ENCODE measurements at regions not wholly inside any gene's neighbourhood (a gene's known extent, or its start where the extent isn't known, plus 50 kb on each side); places are given as distances from the start of the nearest gene placed in this dataset.

- peak in 1 of 2 experiments; percentile 10 for DNase-seq (ENCODE audit: low read depth in 2 of 2)
Observed at GRCh38 chr5:60185231-60186099, 291.9 kb upstream of the PDE4D start.

DNA sequence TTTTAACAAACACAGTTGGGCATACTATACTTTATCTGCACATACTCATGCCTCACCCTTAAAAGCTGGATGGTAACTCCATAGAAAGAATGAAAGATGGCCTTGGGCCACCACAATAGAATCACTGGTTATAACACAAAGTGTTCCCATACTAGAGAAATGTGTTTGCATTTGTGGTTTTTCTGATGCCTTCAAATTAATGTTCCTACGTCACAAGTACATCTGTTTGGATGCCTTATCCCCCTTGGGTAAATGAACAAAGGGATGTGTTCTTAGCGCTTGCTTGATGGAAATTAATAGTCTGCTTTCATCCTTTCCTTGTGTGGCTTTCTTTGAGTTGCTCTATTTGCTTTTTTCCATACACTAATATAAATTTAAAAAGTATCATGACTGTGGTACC, 291.1 kb upstream of the PDE4D start:
- peak in 1 of 2 experiments; percentile 45 for DNase-seq (ENCODE audit: low read depth in 2 of 2)

GRCh38 chr5:60183881-60184280, 290.4 kb upstream of the PDE4D start:
- no peak for DNase-seq (ENCODE audit: low read depth in 2 of 2)

GRCh38 chr5:60178101-60178500, 284.6 kb upstream of the PDE4D start:
- DNase-seq (ENCODE audit: low read depth in 2 of 2): peak in 1 of 2 experiments; percentile 16

- no peak for DNase-seq (ENCODE audit: low read depth in 2 of 2)
Observed at GRCh38 chr5:60177596-60177995, 284.1 kb upstream of the PDE4D start.

DNA sequence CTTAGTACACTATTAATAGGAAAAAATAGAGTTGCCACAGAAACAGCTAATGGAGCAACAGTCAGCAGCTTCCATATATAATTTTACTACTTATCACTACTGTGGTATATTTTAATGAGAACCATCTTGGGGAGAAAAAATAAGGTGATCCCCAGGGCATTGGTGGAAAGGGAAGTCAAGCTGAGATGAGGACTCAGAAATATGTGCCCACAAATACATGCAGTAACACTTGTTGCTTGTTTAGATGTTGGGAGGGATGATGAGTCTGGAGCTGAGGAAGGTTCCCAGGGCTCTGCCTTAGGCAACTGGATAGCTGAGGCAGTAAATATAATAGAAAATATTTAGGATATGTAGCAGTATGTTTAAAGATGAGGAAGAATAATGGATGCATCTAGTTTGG, 280.1 kb upstream of the PDE4D start:
- no peak for DNase-seq (ENCODE audit: low read depth in 2 of 2)

GRCh38 chr5:60163762-60164161, 270.2 kb upstream of the PDE4D start:
- peak in 1 of 2 experiments; percentile 29 for DNase-seq (ENCODE audit: low read depth in 2 of 2)

GRCh38 chr5:60162441-60162840, 268.9 kb upstream of the PDE4D start:
- DNase-seq (ENCODE audit: low read depth in 2 of 2): no peak

- no peak for DNase-seq (ENCODE audit: low read depth in 2 of 2)
Observed at GRCh38 chr5:60161340-60161934, 267.9 kb upstream of the PDE4D start.

- no peak for DNase-seq (ENCODE audit: low read depth in 2 of 2)
Observed at GRCh38 chr5:60149081-60149480, 255.6 kb upstream of the PDE4D start.

- DNase-seq (ENCODE audit: low read depth in 2 of 2): peak; percentile 39 to 47
Observed at GRCh38 chr5:60148366-60148765, 254.8 kb upstream of the PDE4D start.

- no peak for DNase-seq (ENCODE audit: low read depth in 2 of 2)
Observed at GRCh38 chr5:60147791-60148190, 254.3 kb upstream of the PDE4D start.

- DNase-seq (ENCODE audit: low read depth in 2 of 2): no peak
Observed at GRCh38 chr5:60143942-60144549, 250.5 kb upstream of the PDE4D start.

- no peak for DNase-seq (ENCODE audit: low read depth in 2 of 2)
Observed at GRCh38 chr5:60141119-60141518, 247.6 kb upstream of the PDE4D start.

- no peak for DNase-seq (ENCODE audit: low read depth in 2 of 2)
Observed at GRCh38 chr5:60136841-60137240, 243.3 kb upstream of the PDE4D start.

- DNase-seq (ENCODE audit: low read depth in 2 of 2): no peak
Observed at GRCh38 chr5:60131504-60131903, 238.0 kb upstream of the PDE4D start.

DNA sequence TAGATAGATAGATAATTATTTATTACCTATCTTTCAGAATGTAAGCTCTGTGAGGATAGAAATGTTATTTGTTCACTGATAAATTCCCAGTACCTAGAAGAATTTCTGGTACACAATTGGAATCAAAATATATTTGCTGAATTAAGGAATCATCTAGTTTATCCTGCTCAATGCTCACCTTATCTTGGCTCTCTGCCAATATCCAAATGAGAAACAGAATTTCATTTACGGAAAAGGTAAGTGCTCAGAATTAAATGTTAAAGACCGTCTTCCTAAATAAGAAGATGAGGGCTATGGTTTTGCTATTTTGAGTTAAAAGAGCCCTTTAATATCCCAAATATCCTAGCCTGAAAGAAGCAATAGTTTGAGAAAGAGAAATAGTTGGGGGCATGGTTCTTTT, 232.1 kb upstream of the PDE4D start:
- DNase-seq (ENCODE audit: low read depth in 2 of 2): no peak

- peak; percentile 70 to 71 for DNase-seq (ENCODE audit: low read depth in 2 of 2)
Observed at GRCh38 chr5:60102961-60103693, 209.6 kb upstream of the PDE4D start.

GRCh38 chr5:60101573-60101972, 208.0 kb upstream of the PDE4D start:
- peak; percentile 7 to 14 for DNase-seq (ENCODE audit: low read depth in 2 of 2)

DNA sequence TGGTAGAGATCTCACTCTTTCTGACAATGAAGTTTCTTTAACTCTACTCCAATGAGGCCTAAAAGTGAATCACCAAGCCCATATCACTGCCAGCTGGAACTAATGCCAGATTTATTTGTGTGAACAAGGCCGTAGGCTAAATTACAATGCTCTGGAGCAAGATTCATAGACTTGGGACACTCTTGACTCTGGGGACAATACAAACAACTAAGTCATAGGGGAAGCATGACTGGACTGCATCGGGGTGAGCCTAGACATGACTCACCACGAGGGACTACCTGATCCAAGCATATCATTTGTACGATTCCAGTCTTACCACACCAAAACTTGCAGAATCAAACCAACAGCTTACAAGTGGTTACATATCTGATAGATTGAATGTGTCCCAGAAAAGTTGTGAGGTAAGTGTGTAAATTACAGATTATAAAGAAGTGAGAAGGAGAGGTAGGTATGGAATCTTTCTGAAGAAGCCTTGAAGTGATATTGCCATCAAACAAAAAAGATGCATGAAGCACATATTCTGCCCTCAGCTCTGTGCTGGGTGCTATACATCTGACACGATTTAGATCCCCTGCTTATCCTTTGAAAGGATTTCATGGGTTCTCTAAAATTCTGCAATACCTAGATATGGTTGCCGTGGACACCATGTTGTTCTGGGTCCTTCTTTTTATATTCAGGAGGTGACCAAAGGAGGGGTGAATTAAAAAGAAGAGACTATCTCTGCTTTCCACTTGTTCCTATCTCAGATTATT, 199.3 kb upstream of the PDE4D start:
- DNase-seq (ENCODE audit: low read depth in 2 of 2): peak; percentile 7 to 16

DNA sequence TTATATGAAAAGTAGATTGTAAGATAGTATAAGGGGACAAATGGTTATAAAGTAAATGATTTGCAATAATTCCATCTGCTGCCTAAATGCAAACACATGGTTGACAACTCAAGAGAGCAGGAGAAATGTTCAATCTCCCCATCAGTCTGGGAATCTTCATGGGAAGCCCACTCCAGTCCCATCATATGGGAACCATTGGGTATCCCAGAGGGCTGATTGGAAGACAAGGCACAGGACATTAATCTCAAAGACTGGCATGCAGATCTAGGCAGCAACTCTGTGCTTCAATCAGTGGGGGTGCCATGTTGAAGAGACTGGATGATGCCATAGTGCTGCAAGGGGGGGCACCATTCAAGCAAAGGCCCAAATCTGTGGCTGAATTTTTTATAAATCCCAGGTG, 193.1 kb upstream of the PDE4D start:
- no peak for DNase-seq (ENCODE audit: low read depth in 2 of 2)

Measured in fibroblast of skin of left quadriceps (primary cell).